GM18505 (cell line): ENCODE measurements at regions not wholly inside any gene's neighbourhood (a gene's known extent, or its start where the extent isn't known, plus 50 kb on each side); places are given as distances from the start of the nearest gene placed in this dataset.

Experiments used
- ATAC-seq: cut with Tn5 transposase; IDR thresholded peaks from one replicate; pipeline ENCODE4 v1.9.1; 2021; ENCODE audit not compliant: unreplicated experiment
- POLR2A ChIP-seq: IDR thresholded peaks from 4 replicates; pipeline ENCODE4 v1.6.1; 2011; ENCODE audit warnings: borderline replicate concordance; ENCODE audit not compliant: insufficient read depth, insufficient read length; ENCODE audit errors: extremely low read depth

DNA sequence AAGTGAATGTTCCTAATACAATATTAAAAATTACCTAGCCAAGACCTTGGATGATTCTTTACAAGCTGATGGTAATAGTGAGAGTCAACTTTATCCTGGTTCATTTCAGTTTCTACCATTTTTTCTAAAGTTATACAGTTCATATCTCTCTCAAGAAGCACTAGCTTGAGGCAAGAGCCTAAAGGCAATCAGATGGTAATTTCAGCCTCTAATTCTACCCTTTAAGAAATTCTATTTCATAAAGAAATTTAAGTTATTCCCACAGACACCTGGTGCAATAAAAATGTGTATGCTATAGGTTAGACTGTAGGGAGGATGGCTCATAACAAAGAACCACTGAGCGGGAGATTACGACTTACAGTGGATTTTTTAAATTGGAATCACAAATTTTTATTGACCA is 984.2 kb upstream of the ADGRL3 start:
- ATAC-seq, result no peak
- no peak for TF ChIP-seq POLR2A

GRCh38 chr4:60216752-60217151 is 983.4 kb upstream of the ADGRL3 start:
- ATAC-seq, result no peak
- no peak for TF ChIP-seq POLR2A

DNA sequence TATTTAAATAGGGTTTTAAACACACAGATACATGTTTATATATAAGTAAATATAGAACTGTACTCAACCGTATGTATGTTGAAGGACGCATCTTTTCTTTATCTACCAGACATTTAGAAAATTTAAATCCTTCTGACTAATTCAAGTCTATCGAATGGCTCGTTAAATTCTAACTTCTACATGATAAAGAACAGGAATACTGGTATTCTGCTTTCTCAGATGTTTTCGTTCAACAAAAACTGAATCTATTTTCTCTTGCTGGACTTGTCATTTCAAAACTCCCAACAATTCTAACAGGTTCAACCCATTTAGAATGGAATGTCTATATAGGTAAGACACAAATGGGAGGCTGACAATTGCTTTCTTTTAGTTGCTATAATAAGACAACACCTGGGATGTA is 978.3 kb upstream of the ADGRL3 start:
- no peak for ATAC-seq

GRCh38 chr4:60223208-60223923 is 976.8 kb upstream of the ADGRL3 start:
- no peak for TF ChIP-seq POLR2A
- no peak for ATAC-seq

More for the DNA sequence above, 978.3 kb upstream of the ADGRL3 start:
- TF ChIP-seq POLR2A, result no peak

GRCh38 chr4:60241866-60242265 is 958.3 kb upstream of the ADGRL3 start:
- no peak for ATAC-seq
- no peak for TF ChIP-seq POLR2A

- ATAC-seq, result no peak
- no peak for TF ChIP-seq POLR2A
These were observed 950.3 kb upstream of the ADGRL3 start for GRCh38 chr4:60249784-60250183.

DNA sequence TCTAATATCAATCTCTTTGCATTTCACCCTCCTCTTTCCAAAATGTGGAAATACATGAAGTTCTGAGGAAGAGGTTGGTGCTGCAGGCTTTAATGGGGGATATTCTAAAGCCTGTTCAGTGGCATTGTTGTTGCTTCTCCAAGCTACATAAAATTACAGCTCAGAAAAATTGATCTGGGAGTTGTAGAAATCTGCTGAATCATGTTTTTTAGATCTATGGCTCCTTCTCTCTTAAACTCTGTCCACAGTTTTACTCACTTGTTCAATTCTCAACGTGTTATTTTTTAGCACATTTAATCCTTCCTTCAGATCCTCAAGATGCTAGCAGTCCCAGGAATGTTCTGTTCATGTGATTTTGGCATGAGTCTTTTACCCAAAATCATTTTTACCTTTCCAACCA is 949.5 kb upstream of the ADGRL3 start:
- no peak for TF ChIP-seq POLR2A
- ATAC-seq, result no peak

- no peak for ATAC-seq
- TF ChIP-seq POLR2A, result no peak
These were observed 940.3 kb upstream of the ADGRL3 start for GRCh38 chr4:60259781-60260180.

GRCh38 chr4:60266505-60266904 is 933.6 kb upstream of the ADGRL3 start:
- TF ChIP-seq POLR2A, result no peak
- no peak for ATAC-seq

DNA sequence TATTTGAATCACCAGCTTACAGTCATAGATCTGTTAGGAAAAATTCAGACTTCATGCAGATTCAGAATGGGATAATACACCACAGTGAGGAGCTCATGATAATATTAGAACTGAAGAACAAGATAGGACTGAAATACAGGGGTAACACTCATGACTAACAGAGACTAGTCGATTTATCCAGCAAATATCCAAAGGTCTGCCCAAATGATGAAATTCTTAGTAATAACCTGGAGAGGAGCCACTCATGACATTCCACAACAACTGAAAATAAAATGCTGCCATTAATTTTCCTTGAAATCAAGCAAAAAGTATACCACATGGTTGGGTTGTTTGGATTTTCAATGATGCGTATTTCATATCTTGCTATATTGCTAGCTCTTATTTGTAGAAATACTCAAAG is 903.7 kb upstream of the ADGRL3 start:
- no peak for ATAC-seq

GRCh38 chr4:60313611-60314178 is 886.4 kb upstream of the ADGRL3 start:
- no peak for ATAC-seq
- no peak for TF ChIP-seq POLR2A

More for the DNA sequence above, 903.7 kb upstream of the ADGRL3 start:
- no peak for TF ChIP-seq POLR2A

DNA sequence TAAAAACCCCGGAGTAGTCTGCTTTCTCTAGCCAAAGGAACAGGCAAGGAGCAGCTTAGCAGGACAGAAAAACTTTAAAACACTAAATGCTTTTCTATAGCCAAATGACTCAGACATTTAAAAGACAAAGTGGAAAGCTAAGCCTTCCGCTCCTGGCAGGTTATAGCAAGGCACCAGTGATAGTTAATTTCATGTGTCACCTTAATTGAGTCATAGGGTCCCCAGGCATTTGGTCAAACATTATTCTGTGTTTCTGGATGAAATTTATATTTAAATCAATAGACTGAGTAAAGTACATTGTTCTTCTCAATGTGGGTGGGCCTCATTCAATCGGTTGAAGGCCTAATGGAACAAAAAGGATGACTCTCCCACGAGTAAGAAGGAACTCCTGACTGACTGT is 885.7 kb upstream of the ADGRL3 start:
- no peak for ATAC-seq
- no peak for TF ChIP-seq POLR2A

DNA sequence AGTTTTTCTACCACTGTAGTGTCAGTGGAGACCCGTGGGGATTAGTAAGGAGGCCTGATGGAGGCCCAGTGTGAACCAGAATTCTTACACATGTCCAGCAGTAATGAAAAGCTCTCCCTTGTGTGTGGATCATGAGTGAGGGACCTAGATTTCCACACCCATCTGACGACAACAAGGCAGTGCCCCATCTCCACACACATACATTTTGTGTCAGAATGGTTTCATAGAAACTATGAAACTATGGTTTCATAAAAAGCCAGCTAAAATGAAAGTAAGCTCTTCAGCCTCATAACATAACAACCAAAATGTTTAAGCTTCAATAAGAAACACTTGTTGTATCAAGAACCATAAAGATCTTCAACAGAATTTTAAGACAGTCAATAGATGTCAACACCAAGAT is 884.5 kb upstream of the ADGRL3 start:
- ATAC-seq, result no peak

DNA sequence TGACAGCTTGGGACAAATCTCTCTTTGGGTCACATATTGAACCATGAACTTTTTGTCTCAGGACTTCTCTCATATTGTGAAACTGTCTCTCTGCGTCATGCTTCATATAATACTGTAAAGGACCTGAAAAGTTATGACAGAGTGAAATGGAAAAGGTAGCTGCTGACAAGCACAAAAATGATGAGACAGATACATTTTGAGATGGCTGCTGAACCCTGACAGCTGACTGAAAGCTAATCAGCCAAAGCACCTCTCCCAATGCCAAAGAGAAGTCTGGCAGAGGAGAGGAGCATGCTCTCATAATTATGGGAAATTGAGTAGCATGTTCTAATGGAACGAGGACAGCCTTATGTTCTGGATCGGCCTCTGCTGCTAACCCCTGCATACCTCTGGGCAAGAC is 873.4 kb upstream of the ADGRL3 start:
- no peak for ATAC-seq
- TF ChIP-seq POLR2A, result no peak

More for the DNA sequence above, 884.5 kb upstream of the ADGRL3 start:
- TF ChIP-seq POLR2A, result no peak

DNA sequence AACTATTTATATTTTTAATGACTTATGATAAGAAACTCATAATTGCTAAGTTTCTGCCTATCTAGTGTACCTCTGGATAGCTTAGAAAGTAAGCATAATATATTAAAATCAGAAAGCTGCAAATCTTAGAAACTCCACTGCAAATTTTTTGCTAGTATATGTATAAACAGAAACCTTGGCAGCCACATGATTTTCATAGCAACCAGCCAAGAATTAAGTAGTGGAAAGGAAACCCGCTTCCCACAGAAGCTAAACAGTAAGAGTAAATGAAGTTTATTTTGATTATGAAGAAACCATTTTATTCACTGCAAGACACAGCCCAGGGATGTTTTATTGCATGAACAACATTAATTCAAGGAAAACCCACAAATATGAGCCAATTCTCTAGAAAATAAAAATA is 872.5 kb upstream of the ADGRL3 start:
- TF ChIP-seq POLR2A, result no peak
- ATAC-seq, result no peak

- no peak for ATAC-seq
- TF ChIP-seq POLR2A, result no peak
These were observed 855.2 kb upstream of the ADGRL3 start for GRCh38 chr4:60344908-60345307.

- TF ChIP-seq POLR2A, result no peak
- ATAC-seq, result no peak
These were observed 854.7 kb upstream of the ADGRL3 start for GRCh38 chr4:60345392-60345791.
